Liver (tissue), 8 donors: ENCODE measurements at regions not wholly inside any gene's neighbourhood (a gene's known extent, or its start where the extent isn't known, plus 50 kb on each side); places are given as distances from the start of the nearest gene placed in this dataset.

ENCODE experiments used
- DNase-seq: peaks from one replicate; pipeline ENCODE4 v3.0.0-alpha.2; 2017; ENCODE audit warnings: low spot score
- H3K27ac ChIP-seq, 2 donors: one replicate each; pipeline ENCODE4 v1.7.0; 2013; ENCODE audit warnings: inconsistent platforms in 2 of 2, low read length in 2 of 2, control low read depth in 1 of 2, low read depth in 1 of 2, mild to moderate bottlenecking in 1 of 2
- H3K27me3 ChIP-seq, 4 donors: one replicate each; pipeline versions ENCODE4 v1.6.1 to v1.7.0; 2013; ENCODE audit warnings: low read length in 3 of 4, inconsistent platforms in 1 of 4, mild to moderate bottlenecking in 1 of 4, moderate library complexity in 1 of 4; ENCODE audit not compliant: control insufficient read depth in 4 of 4, insufficient read depth in 4 of 4
- H3K36me3 ChIP-seq, 4 donors: one replicate each; pipeline versions ENCODE4 v1.6.1 to v1.7.0; 2013; ENCODE audit warnings: low read length in 3 of 4, mild to moderate bottlenecking in 3 of 4, low read depth in 1 of 4, moderate library complexity in 1 of 4; ENCODE audit not compliant: control insufficient read depth in 4 of 4, insufficient read depth in 3 of 4
- H3K4me1 ChIP-seq, 4 donors: one replicate each; pipeline versions ENCODE4 v1.6.1 to v1.7.0; 2013; ENCODE audit warnings: low read length in 3 of 4, mild to moderate bottlenecking in 3 of 4, moderate library complexity in 1 of 4; ENCODE audit not compliant: control insufficient read depth in 4 of 4, insufficient read depth in 4 of 4
- H3K4me3 ChIP-seq, 3 donors: one replicate each; pipeline versions ENCODE4 v1.6.1 to v1.7.0; 2013; ENCODE audit warnings: low read length in 3 of 3, control low read depth in 1 of 3, low read depth in 1 of 3, mild to moderate bottlenecking in 1 of 3
- H3K9ac ChIP-seq, 2 donors: one replicate each; pipeline ENCODE4 v1.7.0; 2013; ENCODE audit warnings: low read length in 2 of 2, mild to moderate bottlenecking in 2 of 2, moderate library complexity in 2 of 2, control low read depth in 1 of 2, low read depth in 1 of 2
- H3K9me3 ChIP-seq, 4 donors: one replicate each; pipeline versions ENCODE4 v1.6.1 to v1.7.0; 2013; ENCODE audit warnings: low read length in 3 of 4; ENCODE audit not compliant: control insufficient read depth in 4 of 4
- ATF3 ChIP-seq: IDR thresholded peaks from 2 replicates; pipeline ENCODE4 v1.6.1; 2016; ENCODE audit warnings: antibody characterized with exemption
- EGR1 ChIP-seq, 2 donors: IDR thresholded peaks; 2 replicates each; pipeline ENCODE4 v1.6.1; 2016 to 2018; ENCODE audit warnings: antibody characterized with exemption in 2 of 2, low read depth in 2 of 2
- FOXA1 ChIP-seq: IDR thresholded peaks from 2 replicates; pipeline ENCODE4 v1.6.1; 2016; ENCODE audit warnings: antibody characterized with exemption
- FOXA2 ChIP-seq: IDR thresholded peaks from 2 replicates; pipeline ENCODE4 v1.6.1; 2016; ENCODE audit warnings: antibody characterized with exemption
- GABPA ChIP-seq, 2 donors: IDR thresholded peaks in 1 of 2; conservative IDR thresholded peaks in 1 of 2; 2 replicates each; pipeline ENCODE4 v1.6.1; 2016; ENCODE audit warnings: antibody characterized with exemption in 2 of 2, mild to moderate bottlenecking in 1 of 2, moderate library complexity in 1 of 2
- HNF4A ChIP-seq, 2 donors: conservative IDR thresholded peaks; 2 replicates each; pipeline ENCODE4 v1.6.1; 2016; ENCODE audit warnings: antibody characterized with exemption in 2 of 2, mild to moderate bottlenecking in 2 of 2
- HNF4G ChIP-seq: IDR thresholded peaks from 2 replicates; pipeline ENCODE4 v1.6.1; 2016; ENCODE audit warnings: antibody characterized with exemption
- JUND ChIP-seq, 2 donors: IDR thresholded peaks; 2 replicates each; pipeline ENCODE4 v1.6.1; 2016; ENCODE audit warnings: antibody characterized with exemption in 2 of 2
- NR2F2 ChIP-seq: IDR thresholded peaks from 2 replicates; pipeline ENCODE4 v1.6.1; 2016; ENCODE audit warnings: antibody characterized with exemption
- RAD21 ChIP-seq, 2 donors: IDR thresholded peaks; 2 replicates each; pipeline ENCODE4 v1.6.1; 2016; ENCODE audit warnings: antibody characterized with exemption in 2 of 2, mild to moderate bottlenecking in 2 of 2
- RXRA ChIP-seq, 2 donors: IDR thresholded peaks; 2 replicates each; pipeline ENCODE4 v1.6.1; 2017 to 2018; ENCODE audit warnings: antibody characterized with exemption in 2 of 2, mild to moderate bottlenecking in 1 of 2
- SP1 ChIP-seq: IDR thresholded peaks from 2 replicates; pipeline ENCODE4 v1.6.1; 2018; ENCODE audit warnings: antibody characterized with exemption, mild to moderate bottlenecking
- TAF1 ChIP-seq: conservative IDR thresholded peaks from 2 replicates; pipeline ENCODE4 v1.6.1; 2016; ENCODE audit warnings: antibody characterized with exemption, mild to moderate bottlenecking
- YY1 ChIP-seq: IDR thresholded peaks from 2 replicates; pipeline ENCODE4 v1.6.1; 2016; ENCODE audit warnings: antibody characterized with exemption, mild to moderate bottlenecking
- WGBS: extraction: QIAGEN DNeasy Blood & Tissue Kit; methylation state at CpG from one replicate; pipeline ENCODE4 v1.1.7; 2013; 5-methylcytosine and 5-hydroxymethylcytosine counted together
- TF ChIP-seq, protein P1 (sequence below): IDR thresholded peaks from 2 replicates; pipeline ENCODE4 v1.6.1; 2016; ENCODE audit warnings: antibody characterized with exemption
- TF ChIP-seq, protein P2 (sequence below): IDR thresholded peaks from 2 replicates; pipeline ENCODE4 v1.6.1; 2016; ENCODE audit warnings: antibody characterized with exemption
- TF ChIP-seq, protein P3 (sequence below): IDR thresholded peaks from 2 replicates; pipeline ENCODE4 v1.6.1; 2016; ENCODE audit warnings: antibody characterized with exemption, mild to moderate bottlenecking
- TF ChIP-seq, protein P4 (sequence below): fragments of 150-350 bp; IDR thresholded peaks from 2 replicates; pipeline ENCODE4 v1.5.1; 2017; ENCODE audit warnings: improper control_type of control experiment, low read depth, low read length; ENCODE audit not compliant: missing input control
- donor health status: healthy.
- donor health status: healthy.
- donor health status: healthy.
- donor health status: healthy.
- donor health status: healthy.

DNA sequence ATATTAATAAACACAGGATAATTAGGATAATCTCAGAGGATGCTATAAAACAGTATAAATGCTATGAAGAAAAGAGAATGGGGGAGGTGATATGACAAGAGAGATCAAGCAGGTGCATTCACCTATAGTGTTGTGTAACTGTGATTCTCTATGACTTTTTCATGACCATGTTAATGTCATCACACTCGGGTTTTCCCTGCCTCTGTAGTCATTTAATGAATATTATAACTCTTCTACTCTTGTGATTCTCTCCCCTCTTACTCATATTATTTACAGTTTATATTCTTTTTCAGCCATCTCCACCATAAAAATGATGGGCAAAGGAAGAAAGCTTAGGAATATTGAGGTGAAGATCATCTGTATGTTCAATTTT lies 106.9 kb upstream of the SGK1 start:
- H3K9ac ChIP-seq = no peak overlapping the region
- no peaks in the 10 kb centered on the region for H3K9me3 ChIP-seq
- WGBS = 87% methylated on average over 1 of the region's 1 CpG

More for the DNA sequence above, 106.9 kb upstream of the SGK1 start:
- TF ChIP-seq JUND (IDR thresholded peaks at IDR 0.05) (no peak), EGR1 (IDR thresholded peaks at IDR 0.05; ENCODE audit: low read depth in 2 of 2) (no peak), HNF4G (no peak), FOXA2 (no peak), RAD21 (IDR thresholded peaks at IDR 0.05) (no peak), TAF1 (no peak), FOXA1 (no peak), NR2F2 (no peak), ATF3 (no peak), RXRA (IDR thresholded peaks at IDR 0.05) (no peak), YY1 (no peak), GABPA (IDR thresholded peaks at IDR 0.05 in 1 of 2, conservative IDR thresholded peaks at IDR 0.05 in 1 of 2) (no peak), SP1 (no peak), HNF4A (conservative IDR thresholded peaks at IDR 0.05) (no peak)
- TF ChIP-seq, protein P1, sequence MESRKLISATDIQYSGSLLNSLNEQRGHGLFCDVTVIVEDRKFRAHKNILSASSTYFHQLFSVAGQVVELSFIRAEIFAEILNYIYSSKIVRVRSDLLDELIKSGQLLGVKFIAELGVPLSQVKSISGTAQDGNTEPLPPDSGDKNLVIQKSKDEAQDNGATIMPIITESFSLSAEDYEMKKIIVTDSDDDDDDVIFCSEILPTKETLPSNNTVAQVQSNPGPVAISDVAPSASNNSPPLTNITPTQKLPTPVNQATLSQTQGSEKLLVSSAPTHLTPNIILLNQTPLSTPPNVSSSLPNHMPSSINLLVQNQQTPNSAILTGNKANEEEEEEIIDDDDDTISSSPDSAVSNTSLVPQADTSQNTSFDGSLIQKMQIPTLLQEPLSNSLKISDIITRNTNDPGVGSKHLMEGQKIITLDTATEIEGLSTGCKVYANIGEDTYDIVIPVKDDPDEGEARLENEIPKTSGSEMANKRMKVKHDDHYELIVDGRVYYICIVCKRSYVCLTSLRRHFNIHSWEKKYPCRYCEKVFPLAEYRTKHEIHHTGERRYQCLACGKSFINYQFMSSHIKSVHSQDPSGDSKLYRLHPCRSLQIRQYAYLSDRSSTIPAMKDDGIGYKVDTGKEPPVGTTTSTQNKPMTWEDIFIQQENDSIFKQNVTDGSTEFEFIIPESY = no peak
- TF ChIP-seq, protein P2, sequence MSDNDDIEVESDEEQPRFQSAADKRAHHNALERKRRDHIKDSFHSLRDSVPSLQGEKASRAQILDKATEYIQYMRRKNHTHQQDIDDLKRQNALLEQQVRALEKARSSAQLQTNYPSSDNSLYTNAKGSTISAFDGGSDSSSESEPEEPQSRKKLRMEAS = no peak
- TF ChIP-seq, protein P3, sequence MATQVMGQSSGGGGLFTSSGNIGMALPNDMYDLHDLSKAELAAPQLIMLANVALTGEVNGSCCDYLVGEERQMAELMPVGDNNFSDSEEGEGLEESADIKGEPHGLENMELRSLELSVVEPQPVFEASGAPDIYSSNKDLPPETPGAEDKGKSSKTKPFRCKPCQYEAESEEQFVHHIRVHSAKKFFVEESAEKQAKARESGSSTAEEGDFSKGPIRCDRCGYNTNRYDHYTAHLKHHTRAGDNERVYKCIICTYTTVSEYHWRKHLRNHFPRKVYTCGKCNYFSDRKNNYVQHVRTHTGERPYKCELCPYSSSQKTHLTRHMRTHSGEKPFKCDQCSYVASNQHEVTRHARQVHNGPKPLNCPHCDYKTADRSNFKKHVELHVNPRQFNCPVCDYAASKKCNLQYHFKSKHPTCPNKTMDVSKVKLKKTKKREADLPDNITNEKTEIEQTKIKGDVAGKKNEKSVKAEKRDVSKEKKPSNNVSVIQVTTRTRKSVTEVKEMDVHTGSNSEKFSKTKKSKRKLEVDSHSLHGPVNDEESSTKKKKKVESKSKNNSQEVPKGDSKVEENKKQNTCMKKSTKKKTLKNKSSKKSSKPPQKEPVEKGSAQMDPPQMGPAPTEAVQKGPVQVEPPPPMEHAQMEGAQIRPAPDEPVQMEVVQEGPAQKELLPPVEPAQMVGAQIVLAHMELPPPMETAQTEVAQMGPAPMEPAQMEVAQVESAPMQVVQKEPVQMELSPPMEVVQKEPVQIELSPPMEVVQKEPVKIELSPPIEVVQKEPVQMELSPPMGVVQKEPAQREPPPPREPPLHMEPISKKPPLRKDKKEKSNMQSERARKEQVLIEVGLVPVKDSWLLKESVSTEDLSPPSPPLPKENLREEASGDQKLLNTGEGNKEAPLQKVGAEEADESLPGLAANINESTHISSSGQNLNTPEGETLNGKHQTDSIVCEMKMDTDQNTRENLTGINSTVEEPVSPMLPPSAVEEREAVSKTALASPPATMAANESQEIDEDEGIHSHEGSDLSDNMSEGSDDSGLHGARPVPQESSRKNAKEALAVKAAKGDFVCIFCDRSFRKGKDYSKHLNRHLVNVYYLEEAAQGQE = no peak
- TF ChIP-seq, protein P4, sequence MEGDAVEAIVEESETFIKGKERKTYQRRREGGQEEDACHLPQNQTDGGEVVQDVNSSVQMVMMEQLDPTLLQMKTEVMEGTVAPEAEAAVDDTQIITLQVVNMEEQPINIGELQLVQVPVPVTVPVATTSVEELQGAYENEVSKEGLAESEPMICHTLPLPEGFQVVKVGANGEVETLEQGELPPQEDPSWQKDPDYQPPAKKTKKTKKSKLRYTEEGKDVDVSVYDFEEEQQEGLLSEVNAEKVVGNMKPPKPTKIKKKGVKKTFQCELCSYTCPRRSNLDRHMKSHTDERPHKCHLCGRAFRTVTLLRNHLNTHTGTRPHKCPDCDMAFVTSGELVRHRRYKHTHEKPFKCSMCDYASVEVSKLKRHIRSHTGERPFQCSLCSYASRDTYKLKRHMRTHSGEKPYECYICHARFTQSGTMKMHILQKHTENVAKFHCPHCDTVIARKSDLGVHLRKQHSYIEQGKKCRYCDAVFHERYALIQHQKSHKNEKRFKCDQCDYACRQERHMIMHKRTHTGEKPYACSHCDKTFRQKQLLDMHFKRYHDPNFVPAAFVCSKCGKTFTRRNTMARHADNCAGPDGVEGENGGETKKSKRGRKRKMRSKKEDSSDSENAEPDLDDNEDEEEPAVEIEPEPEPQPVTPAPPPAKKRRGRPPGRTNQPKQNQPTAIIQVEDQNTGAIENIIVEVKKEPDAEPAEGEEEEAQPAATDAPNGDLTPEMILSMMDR = no peak
- H3K4me1 ChIP-seq = no peaks in the 10 kb centered on the region
- H3K4me3 ChIP-seq = no peak overlapping the region
- H3K36me3 ChIP-seq = no peaks in the 10 kb centered on the region
- H3K27me3 ChIP-seq = no peaks in the 10 kb centered on the region
- no peak overlapping the region for H3K27ac ChIP-seq
- DNase-seq = no peak
